Sigmoid colon (tissue), 3 donors: ENCODE measurements at regions not wholly inside any gene's neighbourhood (a gene's known extent, or its start where the extent isn't known, plus 50 kb on each side); places are given as distances from the start of the nearest gene placed in this dataset.

Experiments used
- CTCF ChIP-seq, 4 experiments: fragments of 450-650 bp in 3 of 4; fragments of 200-600 bp in 1 of 4; IDR thresholded peaks; one replicate each; pipeline ENCODE4 v1.5.1; 2016 to 2019; ENCODE audit warnings: antibody characterized with exemption in 4 of 4, mild to moderate bottlenecking in 3 of 4, moderate library complexity in 2 of 4
- POLR2A ChIP-seq, 2 donors: fragments of 450-650 bp; IDR thresholded peaks; one replicate each; pipeline ENCODE4 v1.6.1; 2016; ENCODE audit warnings: antibody characterized with exemption in 2 of 2, mild to moderate bottlenecking in 2 of 2, moderate library complexity in 2 of 2

- TF ChIP-seq CTCF (IDR thresholded peaks at IDR 0.05), result no peak
- no peak for TF ChIP-seq POLR2A (IDR thresholded peaks at IDR 0.05)
Measured at GRCh38 chr13:62356977-62357376, 941.3 kb upstream of the PCDH20 start.
